ENCODE measurements at regions not wholly inside any gene's neighbourhood (a gene's known extent, or its start where the extent isn't known, plus 50 kb on each side); places are given as distances from the start of the nearest gene placed in this dataset.

- DNase-seq = no peak
These were observed 411.0 kb downstream of the KCNJ3 start for GRCh38 chr2:155109527-155109926.

- no peak for DNase-seq
These were observed 401.8 kb downstream of the KCNJ3 start for GRCh38 chr2:155100261-155100660.

- no peak for DNase-seq
These were observed 401.3 kb downstream of the KCNJ3 start for GRCh38 chr2:155099784-155100183.

GRCh38 chr2:155095613-155096012, 397.1 kb downstream of the KCNJ3 start:
- DNase-seq = no peak

GRCh38 chr2:155080373-155080772, 381.9 kb downstream of the KCNJ3 start:
- DNase-seq = no peak

- no peak for DNase-seq
These were observed 372.0 kb downstream of the KCNJ3 start for GRCh38 chr2:155070489-155070888.

- no peak for DNase-seq
These were observed 364.4 kb downstream of the KCNJ3 start for GRCh38 chr2:155062922-155063258.

- no peak for DNase-seq
These were observed 363.9 kb downstream of the KCNJ3 start for GRCh38 chr2:155062250-155062921.

- no peak for DNase-seq
These were observed 362.4 kb downstream of the KCNJ3 start for GRCh38 chr2:155060896-155061295.

GRCh38 chr2:155054712-155055111, 356.2 kb downstream of the KCNJ3 start:
- DNase-seq = no peak

GRCh38 chr2:155043097-155043496, 344.6 kb downstream of the KCNJ3 start:
- no peak for DNase-seq

- DNase-seq = no peak
These were observed 336.8 kb downstream of the KCNJ3 start for GRCh38 chr2:155035308-155035707.

GRCh38 chr2:155033652-155034051, 335.2 kb downstream of the KCNJ3 start:
- no peak for DNase-seq

GRCh38 chr2:155030296-155030695, 331.8 kb downstream of the KCNJ3 start:
- no peak for DNase-seq

- no peak for DNase-seq
These were observed 328.2 kb downstream of the KCNJ3 start for GRCh38 chr2:155026651-155027174.

- DNase-seq = no peak
These were observed 325.2 kb downstream of the KCNJ3 start for GRCh38 chr2:155023674-155024073.

- no peak for DNase-seq
These were observed 324.0 kb downstream of the KCNJ3 start for GRCh38 chr2:155022531-155022930.

- DNase-seq = no peak
These were observed 323.1 kb downstream of the KCNJ3 start for GRCh38 chr2:155021618-155022017.

GRCh38 chr2:155020246-155020645, 321.8 kb downstream of the KCNJ3 start:
- no peak for DNase-seq

GRCh38 chr2:155010925-155011324, 312.4 kb downstream of the KCNJ3 start:
- no peak for DNase-seq

GRCh38 chr2:154995361-154995760, 296.9 kb downstream of the KCNJ3 start:
- DNase-seq = no peak

- DNase-seq = no peak
These were observed 294.3 kb downstream of the KCNJ3 start for GRCh38 chr2:154992826-154993225.

GRCh38 chr2:154978710-154979109, 280.2 kb downstream of the KCNJ3 start:
- DNase-seq = no peak

- DNase-seq = no peak
These were observed 279.7 kb downstream of the KCNJ3 start for GRCh38 chr2:154978244-154978643.

- DNase-seq = no peak
These were observed 275.5 kb downstream of the KCNJ3 start for GRCh38 chr2:154974041-154974440.

Data from amniotic stem cell (primary cell).